ENCODE measurements at regions not wholly inside any gene's neighbourhood (a gene's known extent, or its start where the extent isn't known, plus 50 kb on each side); places are given as distances from the start of the nearest gene placed in this dataset.

DNA sequence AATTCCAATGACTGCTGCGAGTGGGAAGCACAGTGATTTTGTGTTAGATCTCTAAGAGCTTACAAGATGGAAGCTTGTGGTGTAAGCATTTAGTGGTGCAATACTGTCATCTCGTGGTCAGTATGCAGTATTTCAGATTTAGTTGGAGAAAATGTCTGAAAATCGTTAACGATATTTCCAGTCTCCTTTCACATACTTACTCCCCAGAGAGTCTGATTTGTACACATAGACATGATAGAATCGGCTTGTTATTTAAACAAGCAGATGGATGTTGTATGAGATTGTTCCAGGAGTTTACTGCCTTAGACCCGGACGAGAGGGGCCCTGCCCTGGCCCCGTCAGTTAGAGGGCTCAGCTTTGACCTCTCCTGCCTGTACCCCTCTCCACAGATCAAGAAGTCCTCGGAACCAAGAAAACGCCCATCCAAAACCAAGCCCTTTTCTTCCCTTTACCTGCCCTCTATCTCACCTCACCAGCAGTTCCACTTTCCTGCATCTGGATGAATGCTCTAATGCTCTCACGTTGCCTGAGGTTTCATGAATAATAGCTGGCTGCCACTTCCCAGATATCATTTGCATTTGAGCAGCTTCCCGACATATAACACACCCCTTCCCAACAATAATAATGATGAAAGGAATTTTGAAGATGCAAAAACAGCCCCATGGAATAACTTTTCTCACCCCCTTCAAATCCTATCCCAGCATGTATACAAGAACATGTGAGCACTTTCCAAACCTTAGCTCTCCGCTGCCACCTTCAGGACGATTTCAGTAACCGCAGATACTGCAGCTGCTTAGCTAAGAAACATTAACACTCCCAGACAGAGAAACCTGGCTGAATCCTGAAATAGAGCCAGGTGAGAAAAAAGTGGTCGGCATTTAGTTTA lies 247.3 kb downstream of the LTN1 start:
- TF ChIP-seq, protein P1, sequence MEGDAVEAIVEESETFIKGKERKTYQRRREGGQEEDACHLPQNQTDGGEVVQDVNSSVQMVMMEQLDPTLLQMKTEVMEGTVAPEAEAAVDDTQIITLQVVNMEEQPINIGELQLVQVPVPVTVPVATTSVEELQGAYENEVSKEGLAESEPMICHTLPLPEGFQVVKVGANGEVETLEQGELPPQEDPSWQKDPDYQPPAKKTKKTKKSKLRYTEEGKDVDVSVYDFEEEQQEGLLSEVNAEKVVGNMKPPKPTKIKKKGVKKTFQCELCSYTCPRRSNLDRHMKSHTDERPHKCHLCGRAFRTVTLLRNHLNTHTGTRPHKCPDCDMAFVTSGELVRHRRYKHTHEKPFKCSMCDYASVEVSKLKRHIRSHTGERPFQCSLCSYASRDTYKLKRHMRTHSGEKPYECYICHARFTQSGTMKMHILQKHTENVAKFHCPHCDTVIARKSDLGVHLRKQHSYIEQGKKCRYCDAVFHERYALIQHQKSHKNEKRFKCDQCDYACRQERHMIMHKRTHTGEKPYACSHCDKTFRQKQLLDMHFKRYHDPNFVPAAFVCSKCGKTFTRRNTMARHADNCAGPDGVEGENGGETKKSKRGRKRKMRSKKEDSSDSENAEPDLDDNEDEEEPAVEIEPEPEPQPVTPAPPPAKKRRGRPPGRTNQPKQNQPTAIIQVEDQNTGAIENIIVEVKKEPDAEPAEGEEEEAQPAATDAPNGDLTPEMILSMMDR (IDR thresholded peaks at IDR 0.05) = peak; percentile 88 to 99 (median 93)
- no peak for TF ChIP-seq POLR2A (IDR thresholded peaks at IDR 0.05)
- no peak for TF ChIP-seq POLR2AphosphoS5 (IDR thresholded peaks at IDR 0.05)
- TF ChIP-seq EP300 (IDR thresholded peaks at IDR 0.05; ENCODE audit: low read depth) = no peak

Measured in transverse colon (tissue), 4 donors.